ENCODE measurements at regions not wholly inside any gene's neighbourhood (a gene's known extent, or its start where the extent isn't known, plus 50 kb on each side); places are given as distances from the start of the nearest gene placed in this dataset.

- DNase-seq = no peak
- TF ChIP-seq GATA1 (IDR thresholded peaks at IDR 0.05; ENCODE audit: low read depth, low read length) (no peak), POLR2A (IDR thresholded peaks at IDR 0.05; ENCODE audit: low read length) (no peak)
These were observed 138.2 kb downstream of the NSG2 start for GRCh38 chr5:174183701-174184100.

- no peak for DNase-seq
- TF ChIP-seq GATA1 (IDR thresholded peaks at IDR 0.05; ENCODE audit: low read depth, low read length) (no peak), POLR2A (IDR thresholded peaks at IDR 0.05; ENCODE audit: low read length) (no peak)
These were observed 140.0 kb downstream of the NSG2 start for GRCh38 chr5:174185506-174185905.

- no peak for DNase-seq
- TF ChIP-seq POLR2A (IDR thresholded peaks at IDR 0.05; ENCODE audit: low read length) (no peak), GATA1 (IDR thresholded peaks at IDR 0.05; ENCODE audit: low read depth, low read length) (no peak)
These were observed 140.7 kb downstream of the NSG2 start for GRCh38 chr5:174186096-174186695.

- TF ChIP-seq POLR2A (IDR thresholded peaks at IDR 0.05; ENCODE audit: low read length) (no peak), GATA1 (IDR thresholded peaks at IDR 0.05; ENCODE audit: low read depth, low read length) (no peak)
- DNase-seq = no peak
These were observed 141.5 kb downstream of the NSG2 start for GRCh38 chr5:174187001-174187400.

- no peak for DNase-seq
- no peak for TF ChIP-seq GATA1 (IDR thresholded peaks at IDR 0.05; ENCODE audit: low read depth, low read length)
- no peak for TF ChIP-seq POLR2A (IDR thresholded peaks at IDR 0.05; ENCODE audit: low read length)
These were observed 142.0 kb downstream of the NSG2 start for GRCh38 chr5:174187481-174187880.

GRCh38 chr5:174188295-174188694 is 142.8 kb downstream of the NSG2 start:
- DNase-seq = no peak
- TF ChIP-seq GATA1 (IDR thresholded peaks at IDR 0.05; ENCODE audit: low read depth, low read length) (no peak), POLR2A (IDR thresholded peaks at IDR 0.05; ENCODE audit: low read length) (no peak)

GRCh38 chr5:174189654-174190541 is 144.4 kb downstream of the NSG2 start:
- TF ChIP-seq GATA1 (IDR thresholded peaks at IDR 0.05; ENCODE audit: low read depth, low read length) (no peak), POLR2A (IDR thresholded peaks at IDR 0.05; ENCODE audit: low read length) (no peak)
- DNase-seq = no peak

- TF ChIP-seq POLR2A (IDR thresholded peaks at IDR 0.05; ENCODE audit: low read length) (no peak), GATA1 (IDR thresholded peaks at IDR 0.05; ENCODE audit: low read depth, low read length) (no peak)
- no peak for DNase-seq
These were observed 145.6 kb downstream of the NSG2 start for GRCh38 chr5:174191076-174191475.

- TF ChIP-seq POLR2A (IDR thresholded peaks at IDR 0.05; ENCODE audit: low read length) (no peak), GATA1 (IDR thresholded peaks at IDR 0.05; ENCODE audit: low read depth, low read length) (no peak)
- DNase-seq = no peak
These were observed 146.5 kb downstream of the NSG2 start for GRCh38 chr5:174191850-174192655.

GRCh38 chr5:174192901-174193300 is 147.4 kb downstream of the NSG2 start:
- TF ChIP-seq POLR2A (IDR thresholded peaks at IDR 0.05; ENCODE audit: low read length) = no peak
- no peak for TF ChIP-seq GATA1 (IDR thresholded peaks at IDR 0.05; ENCODE audit: low read depth, low read length)
- no peak for DNase-seq

GRCh38 chr5:174195517-174195916 is 150.0 kb downstream of the NSG2 start:
- DNase-seq = no peak
- TF ChIP-seq GATA1 (IDR thresholded peaks at IDR 0.05; ENCODE audit: low read depth, low read length) (no peak), POLR2A (IDR thresholded peaks at IDR 0.05; ENCODE audit: low read length) (no peak)

GRCh38 chr5:174197929-174198328 is 152.4 kb downstream of the NSG2 start:
- DNase-seq = no peak
- no peak for TF ChIP-seq POLR2A (IDR thresholded peaks at IDR 0.05; ENCODE audit: low read length)
- TF ChIP-seq GATA1 (IDR thresholded peaks at IDR 0.05; ENCODE audit: low read depth, low read length) = no peak

GRCh38 chr5:174198541-174198940 is 153.0 kb downstream of the NSG2 start:
- no peak for DNase-seq
- no peak for TF ChIP-seq GATA1 (IDR thresholded peaks at IDR 0.05; ENCODE audit: low read depth, low read length)
- no peak for TF ChIP-seq POLR2A (IDR thresholded peaks at IDR 0.05; ENCODE audit: low read length)

GRCh38 chr5:174202996-174203395 is 157.5 kb downstream of the NSG2 start:
- no peak for TF ChIP-seq GATA1 (IDR thresholded peaks at IDR 0.05; ENCODE audit: low read depth, low read length)
- TF ChIP-seq POLR2A (IDR thresholded peaks at IDR 0.05; ENCODE audit: low read length) = no peak

More at GRCh38 chr5:174202996-174203395, 157.5 kb downstream of the NSG2 start:
- DNase-seq = no peak

Measured in erythroblast (primary cell).